GM10248 (cell line): ENCODE measurements at regions not wholly inside any gene's neighbourhood (a gene's known extent, or its start where the extent isn't known, plus 50 kb on each side); places are given as distances from the start of the nearest gene placed in this dataset.

Experiments used
- CTCF ChIA-PET: fragments of 300-600 bp; sonication (Branson Sonifier 250); formaldehyde crosslinking; extraction: SDS; loops from one replicate; lab custom pipeline; 2021; ENCODE audit warnings: antibody characterized with exemption; lab: Yijun Ruan, JAX
- POLR2A ChIA-PET: fragments of 350-650 bp; sonication (Branson Sonifier 250); formaldehyde crosslinking; extraction: SDS; loops from one replicate; lab custom pipeline; 2020; ENCODE audit warnings: antibody characterized with exemption; lab: Yijun Ruan, JAX
- DNase-seq: peaks from one replicate; pipeline ENCODE4 v3.0.0; 2012; ENCODE audit errors: extremely low spot score
- CTCF ChIP-seq: IDR thresholded peaks from 2 replicates; pipeline ENCODE4 v1.5.1; 2012; ENCODE audit warnings: mild to moderate bottlenecking, low read depth; ENCODE audit errors: extremely low read depth, missing control alignments, control extremely low read depth

DNA sequence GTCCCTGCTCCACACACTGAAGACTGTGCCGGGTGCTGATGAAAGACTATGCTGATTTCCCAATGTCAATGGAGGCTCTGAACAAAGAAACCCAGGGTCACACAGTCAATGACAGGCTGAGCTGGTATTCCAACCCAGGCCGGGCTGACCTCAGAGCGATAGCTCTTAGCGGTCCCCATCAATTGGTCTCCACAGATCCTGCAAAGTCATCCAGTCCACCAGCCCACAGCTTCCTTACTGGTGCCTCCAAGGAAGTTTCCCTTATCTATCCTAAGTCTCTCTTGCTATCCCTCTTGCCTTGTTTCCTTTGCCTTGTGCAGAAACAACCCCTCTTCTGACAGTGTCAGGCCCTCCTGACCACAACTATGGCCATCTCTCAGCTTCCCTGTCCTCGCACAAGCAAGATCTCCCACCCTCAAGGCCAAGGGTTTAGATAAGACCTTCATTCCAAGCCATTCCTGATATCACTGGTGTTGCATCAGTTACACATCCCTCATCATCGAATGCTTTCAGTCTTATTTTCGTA, 52.7 kb upstream of the KSR1 start:
- ChIA-PET POLR2A (no interaction called here), CTCF (no interaction called here)
- DNase-seq = no peak
- no peak for TF ChIP-seq CTCF

DNA sequence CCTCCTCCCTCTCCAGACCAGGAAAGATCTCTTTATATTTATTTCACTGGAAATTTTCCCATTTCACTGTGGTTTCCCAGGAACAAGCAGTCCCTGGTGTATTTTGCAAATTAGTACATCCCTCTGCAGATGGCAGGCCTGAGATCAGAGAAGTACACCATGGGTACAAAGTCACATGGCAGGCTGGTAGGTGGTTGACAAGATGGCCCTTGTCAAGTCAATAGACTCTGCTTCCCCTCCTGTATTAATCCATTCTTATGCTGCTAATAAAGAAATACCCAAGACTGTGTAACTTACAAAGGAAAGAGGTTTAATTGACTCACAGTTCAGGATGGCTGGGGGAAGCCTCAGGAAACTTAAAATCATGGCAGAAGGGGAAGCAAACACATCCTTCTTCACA, 51.6 kb upstream of the KSR1 start:
- no peak for DNase-seq
- TF ChIP-seq CTCF = no peak
- ChIA-PET POLR2A (no interaction called here), CTCF (no interaction called here)
